Mesenchymal stem cell (in vitro differentiated cells and primary cell): ENCODE measurements at regions not wholly inside any gene's neighbourhood (a gene's known extent, or its start where the extent isn't known, plus 50 kb on each side); places are given as distances from the start of the nearest gene placed in this dataset.
"Not testable (repeated sequence)": the region's sequence is repeated elsewhere in the genome, so short reads cannot be mapped to it uniquely, and the experiment has no call there.

Experiments used
- DNase-seq: peaks from one replicate; pipeline ENCODE4 v3.0.0-alpha.2; 2013
- H2AFZ ChIP-seq: one replicate; pipeline ENCODE4 v1.6.1; 2013; ENCODE audit warnings: low read depth, mild to moderate bottlenecking, control low read depth, inconsistent platforms, low read length, moderate library complexity
- H2AK5ac ChIP-seq: 2 replicates; pipeline ENCODE4 v1.6.1; 2013; ENCODE audit warnings: low read length, moderate library complexity, mild to moderate bottlenecking, inconsistent platforms; ENCODE audit not compliant: severe bottlenecking
- H2BK120ac ChIP-seq: one replicate; pipeline ENCODE4 v1.6.1; 2013; ENCODE audit warnings: low read depth, mild to moderate bottlenecking, inconsistent platforms, low read length, moderate library complexity
- H2BK12ac ChIP-seq, 2 experiments: one replicate each; pipeline ENCODE4 v1.6.1; 2013; ENCODE audit warnings: inconsistent platforms in 2 of 2, low read length in 2 of 2, mild to moderate bottlenecking in 2 of 2, moderate library complexity in 2 of 2, control low read depth in 1 of 2
- H2BK15ac ChIP-seq: one replicate; pipeline ENCODE4 v1.6.1; 2013; ENCODE audit warnings: mild to moderate bottlenecking, low read depth, inconsistent platforms; ENCODE audit not compliant: poor library complexity, severe bottlenecking
- H2BK5ac ChIP-seq: 2 replicates; pipeline ENCODE4 v1.6.1; 2013; ENCODE audit warnings: low read depth, mild to moderate bottlenecking, low read length, control low read depth, inconsistent platforms; ENCODE audit not compliant: poor library complexity, severe bottlenecking
- H3K14ac ChIP-seq, 2 experiments: one replicate each; pipeline ENCODE4 v1.6.1; 2013; ENCODE audit warnings: inconsistent platforms in 2 of 2, low read length in 2 of 2, control low read depth in 1 of 2, mild to moderate bottlenecking in 1 of 2, moderate library complexity in 1 of 2
- H3K18ac ChIP-seq, 2 experiments: one replicate each; pipeline ENCODE4 v1.6.1; 2013; ENCODE audit warnings: inconsistent platforms in 2 of 2, low read length in 2 of 2, control low read depth in 1 of 2, low read depth in 1 of 2, mild to moderate bottlenecking in 1 of 2
- H3K23ac ChIP-seq, 2 experiments: one replicate each; pipeline ENCODE4 v1.6.1; 2013; ENCODE audit warnings: inconsistent platforms in 2 of 2, low read length in 2 of 2, mild to moderate bottlenecking in 2 of 2, moderate library complexity in 2 of 2, control low read depth in 1 of 2
- H3K27ac ChIP-seq: 2 replicates; pipeline ENCODE4 v1.5.1; 2013; ENCODE audit warnings: mild to moderate bottlenecking, moderate library complexity, low read length, control low read depth, inconsistent platforms; ENCODE audit not compliant: poor library complexity, severe bottlenecking
- H3K27me3 ChIP-seq, 2 experiments: 2 replicates each; pipeline versions ENCODE4 v1.6.1 to v1.7.0; 2013; ENCODE audit warnings: low read length in 2 of 2, mild to moderate bottlenecking in 2 of 2, moderate library complexity in 2 of 2, control low read depth in 1 of 2, inconsistent platforms in 1 of 2; ENCODE audit not compliant: control insufficient read depth in 1 of 2, insufficient read depth in 1 of 2
- H3K36me3 ChIP-seq, 2 experiments: 2 replicates each; pipeline versions ENCODE4 v1.6.1 to v1.7.0; 2013; ENCODE audit warnings: low read length in 2 of 2, control low read depth in 1 of 2, inconsistent platforms in 1 of 2, low read depth in 1 of 2, mild to moderate bottlenecking in 1 of 2; ENCODE audit not compliant: insufficient read depth in 2 of 2, control insufficient read depth in 1 of 2
- H3K4ac ChIP-seq, 2 experiments: one replicate each; pipeline ENCODE4 v1.6.1; 2013; ENCODE audit warnings: inconsistent platforms in 2 of 2, low read length in 2 of 2, mild to moderate bottlenecking in 2 of 2, moderate library complexity in 2 of 2, control low read depth in 1 of 2, low read depth in 1 of 2
- H3K4me1 ChIP-seq: 2 replicates; pipeline ENCODE4 v1.6.1; 2013; ENCODE audit warnings: low read depth, low read length, control low read depth; ENCODE audit not compliant: control insufficient read depth, insufficient read depth
- H3K4me2 ChIP-seq: 2 replicates; pipeline ENCODE4 v1.6.1; 2013; ENCODE audit warnings: low read length, mild to moderate bottlenecking, inconsistent platforms; ENCODE audit not compliant: poor library complexity, severe bottlenecking
- H3K4me3 ChIP-seq, 2 experiments: 2 replicates each; pipeline versions ENCODE4 v1.5.1 to v1.7.0; 2013; ENCODE audit warnings: low read length in 2 of 2, mild to moderate bottlenecking in 2 of 2, control low read depth in 1 of 2, low read depth in 1 of 2; ENCODE audit not compliant: insufficient read depth in 1 of 2
- H3K79me1 ChIP-seq: replicated peaks from 2 replicates; pipeline ENCODE4 v1.6.1; 2013; ENCODE audit warnings: mild to moderate bottlenecking, control low read depth, low read length, inconsistent platforms; ENCODE audit not compliant: poor library complexity, severe bottlenecking
- H3K9ac ChIP-seq: 2 replicates; pipeline ENCODE4 v1.7.0; 2013; ENCODE audit warnings: mild to moderate bottlenecking, low read length, moderate library complexity
- H3K9me3 ChIP-seq: 2 replicates; pipeline ENCODE4 v1.7.0; 2013; ENCODE audit warnings: mild to moderate bottlenecking, low read length; ENCODE audit not compliant: control insufficient read depth
- H4K8ac ChIP-seq: one replicate; pipeline ENCODE4 v1.6.1; 2013; ENCODE audit warnings: inconsistent platforms, mild to moderate bottlenecking, low read length, moderate library complexity
- H4K91ac ChIP-seq: one replicate; pipeline ENCODE4 v1.6.1; 2013; ENCODE audit warnings: mild to moderate bottlenecking, low read length, inconsistent platforms
- WGBS: methylation state at CpG from one replicate; pipeline ENCODE4 v1.1.7; 2013; ENCODE audit warnings: mixed read lengths; 5-methylcytosine and 5-hydroxymethylcytosine counted together

GRCh38 chr2:18971628-18972027 lies 382.3 kb upstream of the NT5C1B start:
- no peak overlapping the region for H3K23ac ChIP-seq
- H2AK5ac ChIP-seq = no peak overlapping the region
- no peaks in the 10 kb centered on the region for H3K9me3 ChIP-seq
- H3K27me3 ChIP-seq = no peaks in the 10 kb centered on the region
- no peaks in the 10 kb centered on the region for H3K36me3 ChIP-seq
- no peak overlapping the region for H3K27ac ChIP-seq
- no peak overlapping the region for H2BK15ac ChIP-seq
- H3K18ac ChIP-seq = no peak overlapping the region
- peaks cover 2% of the 10 kb centered on the region for H3K4me1 ChIP-seq
- H2BK5ac ChIP-seq = no peak overlapping the region
- H3K79me1 ChIP-seq = no peaks in the 10 kb centered on the region
- no peak overlapping the region for H3K4me2 ChIP-seq
- no peak overlapping the region for H3K9ac ChIP-seq
- no peak overlapping the region for H3K14ac ChIP-seq
- no peak overlapping the region for H3K4me3 ChIP-seq
- no peak overlapping the region for H4K91ac ChIP-seq
- no peak overlapping the region for H2AFZ ChIP-seq
- H3K4ac ChIP-seq = no peak overlapping the region
- DNase-seq = no peak
- H2BK12ac ChIP-seq = no peak overlapping the region
- no peak overlapping the region for H4K8ac ChIP-seq
- H2BK120ac ChIP-seq = no peak overlapping the region

GRCh38 chr2:18971069-18971378 lies 381.7 kb upstream of the NT5C1B start:
- H3K4me1 ChIP-seq = peaks cover 2% of the 10 kb centered on the region
- no peak overlapping the region for H2AFZ ChIP-seq
- no peak overlapping the region for H3K4me2 ChIP-seq
- no peak overlapping the region for H3K27ac ChIP-seq
- H3K36me3 ChIP-seq = no peaks in the 10 kb centered on the region
- H2BK12ac ChIP-seq = no peak overlapping the region
- no peak overlapping the region for H3K23ac ChIP-seq
- WGBS = 97% methylated on average over 2 of the region's 3 CpGs
- peak overlapping the region in 1 of 2 experiments; percentile 8 for H3K18ac ChIP-seq
- H2BK120ac ChIP-seq = no peak overlapping the region
- H2BK5ac ChIP-seq = no peak overlapping the region
- H3K14ac ChIP-seq = no peak overlapping the region
- no peak overlapping the region for H4K8ac ChIP-seq
- no peaks in the 10 kb centered on the region for H3K27me3 ChIP-seq
- no peaks in the 10 kb centered on the region for H3K9me3 ChIP-seq
- H2BK15ac ChIP-seq = no peak overlapping the region
- no peak for DNase-seq
- no peak overlapping the region for H3K4me3 ChIP-seq
- no peak overlapping the region for H4K91ac ChIP-seq
- H3K9ac ChIP-seq = no peak overlapping the region
- peak overlapping the region in 1 of 2 experiments; percentile 37 for H3K4ac ChIP-seq
- no peaks in the 10 kb centered on the region for H3K79me1 ChIP-seq
- H2AK5ac ChIP-seq = no peak overlapping the region

- Histone ChIP-seq H2BK120ac (no peak overlapping the region), H3K27me3 (no peaks in the 10 kb centered on the region), H3K18ac (no peak overlapping the region), H3K4ac (no peak overlapping the region), H3K4me3 (no peak overlapping the region), H4K8ac (no peak overlapping the region), H2AFZ (no peak overlapping the region), H3K9me3 (no peaks in the 10 kb centered on the region), H3K4me1 (no peaks in the 10 kb centered on the region), H2BK12ac (no peak overlapping the region), H3K79me1 (no peaks in the 10 kb centered on the region), H2BK15ac (no peak overlapping the region), H3K23ac (no peak overlapping the region), H4K91ac (no peak overlapping the region), H2AK5ac (no peak overlapping the region), H3K27ac (no peak overlapping the region), H3K4me2 (no peak overlapping the region), H2BK5ac (no peak overlapping the region), H3K36me3 (no peaks in the 10 kb centered on the region), H3K14ac (no peak overlapping the region), H3K9ac (no peak overlapping the region)
- 60% methylated on average over 1 of the region's 1 CpG for WGBS
- DNase-seq = no peak
Measured at GRCh38 chr2:18966131-18966530, 376.8 kb upstream of the NT5C1B start.

GRCh38 chr2:18963739-18964256 lies 374.4 kb upstream of the NT5C1B start:
- H3K4ac ChIP-seq, H3K4me1 ChIP-seq, H3K14ac ChIP-seq, H2BK5ac ChIP-seq, H2BK120ac ChIP-seq, H3K4me2 ChIP-seq, H3K79me1 ChIP-seq, DNase-seq, H2AFZ ChIP-seq, H3K36me3 ChIP-seq, H2BK12ac ChIP-seq, H3K27ac ChIP-seq, H2AK5ac ChIP-seq, H3K9ac ChIP-seq, H3K4me3 ChIP-seq, H2BK15ac ChIP-seq, H3K23ac ChIP-seq, H4K91ac ChIP-seq, H4K8ac ChIP-seq, H3K27me3 ChIP-seq, H3K9me3 ChIP-seq, H3K18ac ChIP-seq: not testable (repeated sequence)
- WGBS = 85% methylated on average over 3 of the region's 3 CpGs
